ENCODE measurements at regions not wholly inside any gene's neighbourhood (a gene's known extent, or its start where the extent isn't known, plus 50 kb on each side); places are given as distances from the start of the nearest gene placed in this dataset.

DNA sequence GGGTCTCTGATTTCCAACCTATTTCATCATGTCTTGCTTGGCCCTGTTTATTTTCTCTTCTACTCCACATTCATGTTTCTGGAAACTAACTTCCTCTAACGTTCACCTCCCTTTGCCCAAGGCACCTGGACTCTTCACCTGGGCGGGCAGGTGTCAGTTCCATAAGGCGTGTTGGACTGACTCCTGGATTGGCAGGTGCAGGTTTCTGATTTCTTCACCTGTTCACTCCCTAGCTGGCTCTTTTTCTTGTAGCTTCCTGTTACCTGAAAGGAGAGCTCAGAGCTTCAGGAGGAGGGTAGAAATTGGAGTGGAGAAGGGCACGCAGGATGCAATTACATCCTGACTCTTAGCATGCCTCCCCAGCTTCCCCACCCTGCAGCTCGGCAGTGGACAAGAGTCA, 350.8 kb upstream of the KLF3 start:
- no peak for TF ChIP-seq YY1 (IDR thresholded peaks at IDR 0.05; ENCODE audit: low read depth, low read length)
- TF ChIP-seq CTCF (IDR thresholded peaks at IDR 0.05; ENCODE audit: control extremely low read depth in 1 of 3, insufficient read depth in 1 of 3, low read depth in 1 of 3, low read length in 3 of 3), result no peak
- TF ChIP-seq FOSL1 (IDR thresholded peaks at IDR 0.05; ENCODE audit: insufficient read depth, low read depth, low read length), result no peak
- TF ChIP-seq SUZ12 (IDR thresholded peaks at IDR 0.05; ENCODE audit: low read length), result no peak
- TF ChIP-seq ZNF274 (IDR thresholded peaks at IDR 0.05; ENCODE audit: borderline replicate concordance, extremely low read depth, low read length), result no peak
- TF ChIP-seq SRF (IDR thresholded peaks at IDR 0.05; ENCODE audit: low read depth, low read length), result no peak
- no peak for TF ChIP-seq RFX5 (IDR thresholded peaks at IDR 0.05; ENCODE audit: borderline replicate concordance, low read depth, low read length)
- TF ChIP-seq SP1 (IDR thresholded peaks at IDR 0.05; ENCODE audit: low read depth, low read length), result no peak
- TF ChIP-seq, protein P1, sequence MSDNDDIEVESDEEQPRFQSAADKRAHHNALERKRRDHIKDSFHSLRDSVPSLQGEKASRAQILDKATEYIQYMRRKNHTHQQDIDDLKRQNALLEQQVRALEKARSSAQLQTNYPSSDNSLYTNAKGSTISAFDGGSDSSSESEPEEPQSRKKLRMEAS (IDR thresholded peaks at IDR 0.05), result no peak
- TF ChIP-seq POU5F1 (IDR thresholded peaks at IDR 0.05; ENCODE audit: low read depth, low read length), result no peak
- TF ChIP-seq POLR2A (IDR thresholded peaks at IDR 0.05; ENCODE audit: control extremely low read depth in 1 of 2, low read depth in 2 of 2, low read length in 2 of 2), result no peak
- TF ChIP-seq, protein P2, sequence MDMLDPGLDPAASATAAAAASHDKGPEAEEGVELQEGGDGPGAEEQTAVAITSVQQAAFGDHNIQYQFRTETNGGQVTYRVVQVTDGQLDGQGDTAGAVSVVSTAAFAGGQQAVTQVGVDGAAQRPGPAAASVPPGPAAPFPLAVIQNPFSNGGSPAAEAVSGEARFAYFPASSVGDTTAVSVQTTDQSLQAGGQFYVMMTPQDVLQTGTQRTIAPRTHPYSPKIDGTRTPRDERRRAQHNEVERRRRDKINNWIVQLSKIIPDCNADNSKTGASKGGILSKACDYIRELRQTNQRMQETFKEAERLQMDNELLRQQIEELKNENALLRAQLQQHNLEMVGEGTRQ (IDR thresholded peaks at IDR 0.05; ENCODE audit: low read length), result no peak
- TF ChIP-seq BRCA1 (IDR thresholded peaks at IDR 0.05; ENCODE audit: low read depth, low read length), result no peak
- TF ChIP-seq PHF8 (conservative IDR thresholded peaks at IDR 0.05; ENCODE audit: low read depth, low read length), result no peak
